ENCODE measurements at regions not wholly inside any gene's neighbourhood (a gene's known extent, or its start where the extent isn't known, plus 50 kb on each side); places are given as distances from the start of the nearest gene placed in this dataset.

GRCh38 chr21:21662776-21663175 is 664.6 kb downstream of the NCAM2 start (continued):
- no peak for TF ChIP-seq NFE2L1 (CRISPR knock-in tag; IDR thresholded peaks at IDR 0.05)
- TF ChIP-seq ZNF416 (CRISPR knock-in tag; IDR thresholded peaks at IDR 0.05) = no peak
- TF ChIP-seq ATF1 (CRISPR knock-in tag; IDR thresholded peaks at IDR 0.05) = no peak
- no peak for TF ChIP-seq USF1 (CRISPR knock-in tag; IDR thresholded peaks at IDR 0.05)
- no peak for TF ChIP-seq USF2 (CRISPR knock-in tag; IDR thresholded peaks at IDR 0.05)
- no peak for TF ChIP-seq TCF7 (CRISPR knock-in tag; IDR thresholded peaks at IDR 0.05; ENCODE audit: low read depth)
- no peak for TF ChIP-seq ZNF263 (CRISPR knock-in tag; IDR thresholded peaks at IDR 0.05; ENCODE audit: low read depth)
- TF ChIP-seq AR (CRISPR knock-in tag; IDR thresholded peaks at IDR 0.05) = no peak

GRCh38 chr21:21664871-21665270 is 666.7 kb downstream of the NCAM2 start:
- Mint-ChIP-seq H3K36me3 (no peaks in the 10 kb centered on the region), H3K4me1 (no peaks in the 10 kb centered on the region), H3K9me3 (peaks cover 10% of the 10 kb centered on the region), H3K27ac (no peak overlapping the region), H3K27me3 (ENCODE audit: low read depth) (no peaks in the 10 kb centered on the region), H3K4me3 (no peak overlapping the region)
- POLR2A ChIA-PET = no interaction called here
- CTCF ChIA-PET = no interaction called here
- no peak for TF ChIP-seq MLX (CRISPR knock-in tag; IDR thresholded peaks at IDR 0.05)
- TF ChIP-seq NFE2L1 (CRISPR knock-in tag; IDR thresholded peaks at IDR 0.05) = no peak
- TF ChIP-seq HMGA2 (CRISPR knock-in tag; IDR thresholded peaks at IDR 0.05) = no peak
- TF ChIP-seq ARID4B (CRISPR knock-in tag; IDR thresholded peaks at IDR 0.05; ENCODE audit: borderline replicate concordance) = no peak
- TF ChIP-seq ZNF396 (CRISPR knock-in tag; IDR thresholded peaks at IDR 0.05; ENCODE audit: borderline replicate concordance) = no peak
- TF ChIP-seq ZMAT4 (CRISPR knock-in tag; IDR thresholded peaks at IDR 0.05) = no peak
- TF ChIP-seq MAX (CRISPR knock-in tag; IDR thresholded peaks at IDR 0.05) = no peak
- TF ChIP-seq SMAD4 (CRISPR knock-in tag; IDR thresholded peaks at IDR 0.05) = no peak
- no peak for ATAC-seq
- DNase-seq (ENCODE audit: low spot score) = no peak

All from WTC11 (cell line).